GM13976 (cell line): ENCODE measurements at regions not wholly inside any gene's neighbourhood (a gene's known extent, or its start where the extent isn't known, plus 50 kb on each side); places are given as distances from the start of the nearest gene placed in this dataset.

Source experiments
- DNase-seq: peaks from one replicate; pipeline ENCODE4 v3.0.0; 2012; ENCODE audit warnings: low spot score
- CTCF ChIP-seq: IDR thresholded peaks from 2 replicates; pipeline ENCODE4 v1.5.1; 2012; ENCODE audit warnings: borderline replicate concordance, mild to moderate bottlenecking; ENCODE audit not compliant: insufficient read depth; ENCODE audit errors: extremely low read depth, missing control alignments, control extremely low read depth
- in situ Hi-C: fragments of 300-500 bp; cut with MboI; formaldehyde crosslinking; loops from one replicate; pipeline ENCODE4 v1.12.0; 2022; ENCODE audit warnings: low sequenced_read_pairs, mixed read lengths, inconsistent platforms; ENCODE audit not compliant: unreplicated experiment

- TF ChIP-seq CTCF = no peak
- in situ Hi-C loops = no loop called here
- no peak for DNase-seq
Measured at GRCh38 chr2:36267194-36267593, 88.4 kb upstream of the CRIM1 start.

- no peak for DNase-seq
- in situ Hi-C loops = no loop called here
- no peak for TF ChIP-seq CTCF
Measured at GRCh38 chr2:36266536-36267121, 88.9 kb upstream of the CRIM1 start.

GRCh38 chr2:36262581-36262980 lies 93.0 kb upstream of the CRIM1 start:
- in situ Hi-C loops = no loop called here
- no peak for DNase-seq
- TF ChIP-seq CTCF = no peak

GRCh38 chr2:36255863-36256262 lies 99.7 kb upstream of the CRIM1 start:
- TF ChIP-seq CTCF = no peak
- no peak for DNase-seq
- in situ Hi-C loops = no loop called here

GRCh38 chr2:36253086-36253485 lies 102.5 kb upstream of the CRIM1 start:
- in situ Hi-C loops = no loop called here
- DNase-seq = no peak
- no peak for TF ChIP-seq CTCF

- in situ Hi-C loops = no loop called here
- peak; percentile 28 for DNase-seq
- no peak for TF ChIP-seq CTCF
Measured at GRCh38 chr2:36246320-36246990, 109.1 kb upstream of the CRIM1 start.
